ENCODE measurements at regions not wholly inside any gene's neighbourhood (a gene's known extent, or its start where the extent isn't known, plus 50 kb on each side); places are given as distances from the start of the nearest gene placed in this dataset.
"Not testable (repeated sequence)": the region's sequence is repeated elsewhere in the genome, so short reads cannot be mapped to it uniquely, and the experiment has no call there.

DNA sequence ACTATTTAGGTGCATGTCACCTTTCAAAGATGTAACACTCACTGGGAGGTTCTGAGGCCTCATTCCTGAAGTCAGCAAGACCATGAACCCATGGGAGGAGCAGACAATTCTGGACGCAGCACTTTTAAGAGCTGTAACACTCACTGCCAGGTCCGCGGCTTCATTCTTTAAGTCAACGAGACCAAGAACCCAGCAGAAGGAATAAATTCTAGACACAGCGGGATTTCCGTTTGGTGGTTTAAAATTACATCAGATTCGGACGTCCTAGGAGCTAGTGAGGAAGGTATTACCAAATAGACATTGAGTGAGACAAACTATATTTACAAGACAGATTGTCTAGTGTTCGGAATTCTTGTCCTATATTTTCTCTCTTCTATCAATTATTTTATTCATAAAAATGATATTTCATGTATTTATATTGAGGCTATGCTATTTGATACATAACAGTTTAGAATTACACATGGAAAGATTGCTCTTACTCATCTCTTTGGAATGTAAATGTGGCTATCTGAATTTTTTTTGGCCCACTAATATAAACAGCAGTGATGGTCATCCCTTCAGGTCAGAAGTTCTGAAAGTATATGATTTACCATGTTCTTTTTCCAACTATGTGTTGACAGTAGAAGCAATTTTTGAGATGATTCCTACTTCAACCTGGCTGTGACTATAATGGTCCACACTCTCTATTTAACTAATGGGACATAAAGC, 1973.0 kb upstream of the FLRT2 start:
- DNase-seq (ENCODE audit: low read depth in 4 of 4, low spot score in 3 of 4): no peak

DNA sequence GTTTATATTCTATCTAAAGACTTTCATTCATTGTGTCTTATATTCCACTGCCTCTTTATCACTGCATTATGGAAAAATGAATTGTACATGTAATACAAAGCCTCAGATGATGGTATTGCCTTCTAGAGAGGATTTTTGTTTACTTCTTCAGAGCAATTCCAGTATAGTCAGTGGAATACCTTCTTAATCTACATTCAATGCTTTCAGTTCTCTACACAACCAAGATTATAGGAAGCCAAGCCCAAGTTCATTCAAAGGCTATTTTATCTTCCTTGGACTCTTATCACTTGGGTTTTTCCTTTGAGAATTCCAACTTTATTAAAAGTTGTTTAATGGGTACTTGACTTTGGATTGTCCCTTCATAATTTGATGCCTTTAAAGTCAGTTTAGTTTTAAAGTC, 1971.0 kb upstream of the FLRT2 start:
- DNase-seq (ENCODE audit: low read depth in 4 of 4, low spot score in 3 of 4): no peak

DNA sequence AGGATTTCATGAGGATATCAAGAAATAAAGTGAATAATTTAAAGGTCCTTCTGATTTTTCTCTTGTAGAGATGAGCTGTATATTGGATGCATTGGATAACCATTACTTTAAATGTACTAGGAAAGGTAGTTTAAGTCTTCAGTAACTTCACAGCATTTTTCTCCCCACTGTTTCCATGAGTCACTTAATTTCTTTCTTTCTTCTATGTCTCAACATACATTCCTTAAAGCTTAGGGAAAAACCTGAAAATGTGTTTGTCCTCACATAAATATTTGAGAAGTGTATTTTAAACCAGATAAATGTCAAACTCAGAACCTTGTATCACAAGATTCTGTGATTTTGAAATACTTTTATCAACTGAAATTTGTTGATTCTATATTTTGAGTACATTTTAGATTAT, 1970.2 kb upstream of the FLRT2 start:
- DNase-seq (ENCODE audit: low read depth in 4 of 4, low spot score in 3 of 4): no peak

DNA sequence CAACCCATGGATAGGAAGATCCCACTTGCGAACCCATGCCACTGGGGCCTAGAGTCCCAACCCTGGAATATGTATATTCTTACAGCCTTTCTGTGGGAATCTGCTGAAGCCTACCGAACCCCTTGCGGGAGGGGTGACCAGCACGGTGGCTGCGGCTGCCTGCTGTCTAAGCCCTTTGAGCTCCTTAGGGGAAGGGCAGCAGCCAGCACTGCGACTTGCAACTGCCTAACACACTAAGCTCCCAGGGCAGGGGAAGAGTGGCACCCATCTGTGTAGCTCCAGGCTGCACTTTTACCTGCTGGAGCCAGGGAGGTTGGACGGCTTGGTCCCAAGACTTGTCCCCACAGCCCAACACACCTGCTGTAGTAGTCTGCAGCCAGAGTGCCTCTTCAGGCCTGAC, 1968.7 kb upstream of the FLRT2 start:
- no peak for DNase-seq (ENCODE audit: low read depth in 4 of 4, low spot score in 3 of 4)

DNA sequence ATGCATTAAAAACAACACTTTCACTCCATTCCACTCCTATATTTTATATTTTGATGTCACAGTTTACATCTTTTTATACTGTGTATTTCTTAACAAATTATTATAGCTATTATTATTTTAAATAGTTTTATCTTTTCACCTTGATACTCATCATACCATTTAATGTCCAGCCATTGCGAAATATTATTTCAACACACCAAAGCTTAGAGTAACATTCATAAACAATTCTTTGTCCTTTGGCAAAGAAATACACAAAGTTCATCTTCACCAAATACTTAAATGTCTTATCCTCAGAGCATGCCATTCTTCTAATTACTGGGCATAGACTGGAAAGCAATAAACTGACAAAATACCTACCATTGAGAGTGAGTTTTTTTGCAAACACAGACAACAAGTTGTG, 1963.4 kb upstream of the FLRT2 start:
- DNase-seq (ENCODE audit: low read depth in 4 of 4, low spot score in 3 of 4): no peak

DNA sequence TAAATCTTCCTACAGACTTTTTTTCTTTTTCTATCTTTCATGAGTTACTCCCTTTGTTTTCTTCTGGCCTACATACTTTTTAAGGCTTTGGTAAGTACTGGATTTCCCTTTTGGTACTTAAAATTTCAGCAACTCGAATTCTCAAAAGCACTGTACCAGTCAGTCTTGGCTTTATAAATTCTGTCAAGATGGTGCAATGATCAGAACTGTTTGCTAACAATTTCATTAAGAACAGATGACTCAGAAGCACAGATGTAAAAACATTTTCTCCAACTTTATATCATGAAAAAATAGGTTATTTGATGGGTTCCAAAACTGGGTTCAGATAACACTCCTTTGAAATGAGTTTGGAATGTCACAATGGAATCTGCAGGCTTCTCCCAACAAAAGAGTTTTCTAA, 1961.8 kb upstream of the FLRT2 start:
- no peak for DNase-seq (ENCODE audit: low read depth in 4 of 4, low spot score in 3 of 4)

DNA sequence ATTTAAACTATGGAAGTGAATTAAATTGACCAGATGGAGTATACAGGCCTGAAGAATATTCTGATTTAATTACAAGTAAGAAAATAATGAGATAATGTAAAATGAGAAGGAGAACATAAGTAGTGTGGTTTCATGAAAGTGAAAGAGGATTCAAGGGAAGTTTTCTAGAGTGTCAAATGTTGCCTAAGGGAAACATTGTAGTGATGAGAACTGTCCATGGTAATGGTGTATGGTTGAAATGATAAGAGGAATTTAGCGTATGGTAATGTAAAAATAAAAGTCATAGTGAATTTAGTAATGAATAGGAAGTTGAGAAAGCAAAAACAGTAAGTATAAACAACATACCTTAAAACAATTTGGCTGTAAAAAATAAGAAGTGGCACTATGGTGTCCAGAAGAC, 1954.6 kb upstream of the FLRT2 start:
- no peak for DNase-seq (ENCODE audit: low read depth in 4 of 4, low spot score in 3 of 4)

DNA sequence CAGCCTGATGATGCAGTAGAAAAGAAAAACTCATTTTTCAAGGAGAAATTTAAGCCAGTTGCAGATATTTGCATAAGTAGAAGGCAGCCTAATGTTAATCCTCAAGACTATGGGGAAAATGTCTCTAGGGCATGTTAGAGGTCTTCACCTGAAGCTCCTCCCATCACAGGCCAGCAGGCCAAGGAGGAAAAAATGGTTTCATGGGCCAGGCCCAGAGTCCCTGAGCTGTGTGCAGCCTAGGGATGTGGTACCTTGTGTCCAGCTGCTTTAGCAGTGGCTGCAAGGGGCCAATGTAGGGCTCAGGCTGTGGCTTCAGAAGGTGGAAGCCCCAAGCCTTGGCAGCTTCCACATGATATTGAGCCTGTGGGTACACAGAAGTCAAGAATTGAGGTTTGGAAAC, 1946.7 kb upstream of the FLRT2 start:
- no peak for DNase-seq (ENCODE audit: low read depth in 4 of 4, low spot score in 3 of 4)

DNA sequence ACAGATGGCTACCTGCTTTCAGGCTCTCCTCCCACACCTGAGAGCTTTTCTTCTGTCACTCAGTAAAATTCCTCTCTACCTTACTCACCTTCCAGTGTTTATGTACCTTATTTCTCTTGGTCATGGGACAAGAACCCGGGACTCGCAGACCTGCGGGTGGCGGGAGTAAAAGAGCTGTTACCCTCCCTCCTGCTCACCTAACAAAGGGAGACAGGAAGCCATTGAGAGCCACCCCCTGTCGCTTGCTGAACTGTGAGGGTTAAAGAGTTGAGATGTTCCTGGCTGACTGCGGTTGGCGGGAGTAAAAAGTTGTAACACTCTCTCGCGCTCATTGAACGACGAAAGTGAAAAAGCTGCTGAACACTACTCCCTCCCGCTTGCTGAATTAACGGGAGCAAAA, 1935.1 kb upstream of the FLRT2 start:
- no peak for DNase-seq (ENCODE audit: low read depth in 4 of 4, low spot score in 3 of 4)

DNA sequence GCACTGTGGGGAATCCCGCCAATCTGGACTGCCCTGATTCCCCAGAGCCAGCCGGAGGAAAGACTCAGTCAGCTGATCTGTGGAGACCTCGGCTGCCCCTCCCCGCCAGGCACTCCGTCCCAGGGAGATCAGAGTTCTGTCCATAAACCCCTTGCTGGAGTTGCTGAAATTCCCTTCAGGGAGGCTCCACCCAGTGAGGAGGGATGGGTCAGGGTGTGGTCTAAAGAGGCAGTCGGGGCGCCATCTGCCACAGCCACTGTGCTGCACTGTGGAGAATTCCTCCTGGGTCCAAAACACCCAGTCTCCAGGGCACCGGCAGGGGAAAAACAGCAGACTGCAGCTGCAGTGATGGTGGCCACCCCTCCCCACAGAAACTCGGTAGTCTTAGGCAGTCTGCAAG, 1922.3 kb upstream of the FLRT2 start:
- no peak for DNase-seq (ENCODE audit: low read depth in 4 of 4, low spot score in 3 of 4)

DNA sequence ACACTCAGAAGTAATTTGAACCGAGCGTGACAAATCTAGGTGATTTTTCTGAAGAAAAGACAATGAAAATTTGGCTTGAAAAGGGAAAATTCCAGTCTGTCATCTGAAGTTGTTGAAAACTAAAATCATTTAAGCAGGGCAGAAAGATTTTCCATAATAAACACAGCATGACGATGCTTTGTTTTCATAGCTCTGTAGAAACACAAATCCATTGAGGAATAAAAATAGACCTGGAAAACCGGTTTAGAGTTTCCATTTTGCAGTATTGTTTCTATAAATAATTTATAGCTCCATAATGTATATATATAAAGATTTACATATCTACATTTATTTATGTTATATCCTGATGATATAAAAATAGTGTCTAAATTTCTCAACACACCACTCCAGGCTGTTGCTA, 1918.5 kb upstream of the FLRT2 start:
- no peak for DNase-seq (ENCODE audit: low read depth in 4 of 4, low spot score in 3 of 4)

DNA sequence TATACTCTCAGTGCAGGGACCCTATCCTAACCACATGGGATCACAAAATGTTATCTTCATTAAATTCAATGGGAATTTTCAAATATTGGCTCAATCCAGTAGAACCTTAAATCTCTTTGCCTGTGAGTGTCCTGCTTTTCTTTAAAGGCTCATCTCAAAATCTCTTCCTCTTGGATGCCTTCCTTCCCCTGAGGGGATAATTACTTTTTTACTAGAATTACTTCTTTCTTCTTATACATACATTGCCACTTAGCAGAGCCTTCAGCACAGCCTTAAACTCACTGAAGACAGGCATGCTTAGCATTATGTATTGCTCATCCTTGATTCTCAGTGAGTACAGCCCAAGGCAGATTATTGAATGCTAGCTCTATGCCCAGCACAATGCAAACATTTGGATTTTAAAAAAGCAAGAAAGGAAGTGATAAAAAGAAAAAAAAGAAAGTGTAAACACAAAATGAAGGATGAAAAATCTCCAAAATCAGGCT, 1918.0 kb upstream of the FLRT2 start:
- no peak for DNase-seq (ENCODE audit: low read depth in 4 of 4, low spot score in 3 of 4)

DNA sequence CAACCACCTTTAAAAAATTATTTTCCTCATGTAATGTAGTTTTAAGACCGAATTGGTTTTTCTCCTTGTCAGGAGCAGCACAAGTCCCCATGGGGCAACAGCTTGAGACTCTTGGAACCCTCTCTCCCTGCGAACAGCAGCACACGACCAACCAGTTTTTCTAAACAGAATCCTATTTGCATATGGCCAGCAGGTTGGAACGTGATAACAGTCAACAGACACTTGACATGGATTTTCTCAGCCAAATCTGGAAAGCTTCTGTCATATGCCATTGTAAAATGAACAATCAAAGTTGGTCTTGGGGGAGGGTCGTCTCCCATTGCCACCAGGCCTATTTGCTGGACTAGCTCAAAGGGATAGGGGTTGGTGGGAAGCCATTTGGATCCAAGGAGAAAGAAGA, 1915.0 kb upstream of the FLRT2 start:
- no peak for DNase-seq (ENCODE audit: low read depth in 4 of 4, low spot score in 3 of 4)

DNA sequence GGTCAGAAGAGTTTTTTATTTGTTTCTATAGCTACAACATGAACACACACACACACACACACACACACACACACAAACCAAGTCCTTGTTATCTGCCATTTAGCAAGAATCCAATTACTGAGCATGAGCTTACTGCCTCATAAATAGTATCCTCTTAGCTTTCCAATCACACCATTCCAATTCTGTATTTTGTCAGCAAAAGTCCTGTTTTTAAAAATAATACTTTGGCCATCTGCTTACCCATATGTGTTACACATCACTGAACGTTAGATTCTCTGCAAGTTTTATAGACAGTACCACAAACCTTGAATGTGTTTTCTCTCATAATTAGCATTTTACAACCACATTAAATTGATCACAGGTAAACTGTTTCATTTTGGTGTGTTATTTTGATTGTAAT, 1905.4 kb upstream of the FLRT2 start:
- no peak for DNase-seq (ENCODE audit: low read depth in 4 of 4, low spot score in 3 of 4)

DNA sequence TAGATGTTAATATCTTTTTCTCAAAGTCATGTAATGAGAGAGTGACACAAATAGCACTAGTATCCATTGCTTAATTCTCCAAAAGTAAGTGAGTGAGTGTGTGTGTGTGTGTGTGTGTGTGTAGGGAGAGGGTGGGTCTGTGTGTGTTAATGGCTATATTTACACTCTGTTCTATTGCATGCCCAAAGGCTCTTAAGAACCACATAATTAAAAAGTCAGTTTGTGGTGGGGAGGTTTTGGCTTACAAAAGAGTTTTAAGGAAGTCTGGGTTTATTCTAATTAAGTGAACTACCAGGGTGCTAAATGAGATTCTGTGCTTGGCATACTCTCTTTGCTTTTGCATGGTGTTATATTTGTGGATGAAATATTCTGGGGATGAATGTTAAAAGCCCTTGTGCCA, 1897.6 kb upstream of the FLRT2 start:
- no peak for DNase-seq (ENCODE audit: low read depth in 4 of 4, low spot score in 3 of 4)

DNA sequence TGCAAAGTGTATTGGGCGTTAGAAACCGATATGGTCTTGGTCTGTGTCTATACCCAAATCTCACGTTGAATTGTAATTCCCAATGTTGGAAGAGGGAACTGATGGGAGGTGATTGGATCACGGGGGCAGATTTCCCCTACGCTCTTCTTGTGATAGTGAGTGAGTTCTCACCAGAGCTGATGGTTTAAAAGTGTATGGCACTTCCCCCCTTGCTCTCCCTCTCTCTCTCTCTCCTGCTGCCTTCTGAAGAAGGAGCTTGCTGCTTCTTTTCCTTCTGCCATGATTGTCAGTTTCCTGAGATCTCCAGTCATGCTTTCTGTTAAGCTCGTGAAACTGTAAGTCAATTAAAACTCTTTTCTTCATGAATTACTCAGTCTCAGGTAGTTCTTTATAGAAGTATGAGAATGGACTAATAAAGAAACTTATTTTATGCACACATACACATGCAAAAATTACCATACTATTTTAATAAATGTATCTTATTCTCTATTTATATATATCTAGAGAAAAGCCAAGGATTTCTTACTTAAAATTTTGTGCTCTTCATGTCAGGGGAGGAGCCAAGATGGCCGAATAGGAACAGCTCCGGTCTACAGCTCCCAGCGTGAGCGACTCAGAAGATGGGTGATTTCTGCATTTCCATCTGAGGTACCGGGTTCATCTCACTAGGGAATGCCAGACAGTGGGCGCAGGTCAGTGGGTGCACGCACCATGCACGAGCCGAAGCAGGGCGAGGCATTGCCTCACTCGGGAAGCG, 1891.0 kb upstream of the FLRT2 start:
- DNase-seq (ENCODE audit: low read depth in 4 of 4, low spot score in 3 of 4): no peak

DNA sequence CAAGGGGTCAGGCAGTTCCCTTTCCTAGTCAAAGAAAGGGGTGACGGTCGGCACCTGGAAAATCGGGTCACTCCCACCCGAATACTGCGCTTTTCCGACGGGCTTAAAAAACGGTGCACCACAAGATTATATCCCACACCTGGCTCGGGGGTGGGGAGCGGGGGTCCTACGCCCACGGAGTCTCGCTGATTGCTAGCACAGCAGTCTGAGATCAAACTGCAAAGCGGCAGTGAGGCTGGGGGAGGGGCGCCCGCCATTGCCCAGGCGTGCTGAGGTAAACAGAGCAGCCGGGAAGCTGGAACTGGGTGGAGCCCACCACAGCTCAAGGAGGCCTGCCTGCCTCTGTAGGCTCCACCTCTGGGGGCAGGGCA, 1890.5 kb upstream of the FLRT2 start:
- DNase-seq (ENCODE audit: low read depth in 4 of 4, low spot score in 3 of 4): not testable (repeated sequence)

DNA sequence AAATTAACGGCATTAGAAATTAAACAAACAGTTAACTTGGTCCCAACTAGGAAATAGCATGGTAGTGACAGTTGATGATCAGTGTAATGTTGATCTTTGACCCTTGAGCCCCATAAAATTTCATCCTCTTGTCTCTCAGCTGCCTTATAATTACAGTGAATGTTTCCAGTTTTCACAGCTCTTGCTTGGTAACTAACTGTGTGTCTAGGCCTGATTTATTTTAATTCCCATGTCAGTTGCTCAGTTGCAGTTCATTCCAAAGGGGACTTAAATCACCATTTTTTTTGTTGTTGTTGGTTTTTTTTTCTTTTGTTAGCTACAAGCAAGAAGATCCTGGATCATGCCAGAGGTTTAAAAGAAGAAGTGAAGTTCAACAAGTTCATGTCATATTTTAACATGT, 1883.7 kb upstream of the FLRT2 start:
- DNase-seq (ENCODE audit: low read depth in 4 of 4, low spot score in 3 of 4): no peak

DNA sequence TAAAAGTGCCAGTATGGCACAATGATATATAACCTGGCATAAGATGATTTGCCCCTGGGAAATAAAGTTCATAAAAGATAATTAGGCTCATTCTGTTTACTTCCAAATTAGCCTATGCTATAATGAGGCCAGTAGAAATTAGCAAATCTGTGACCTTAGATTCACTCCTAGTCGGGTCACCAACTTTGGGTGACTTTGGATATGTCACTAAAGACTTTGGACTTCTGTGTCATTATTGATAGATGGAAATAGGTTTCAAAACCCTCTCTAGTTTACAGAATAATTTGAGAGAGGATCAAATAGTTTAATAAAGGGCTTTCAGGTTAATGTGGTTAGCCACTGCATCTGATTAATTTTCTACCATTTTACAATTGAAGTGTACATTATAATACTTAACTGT, 1869.3 kb upstream of the FLRT2 start:
- DNase-seq (ENCODE audit: low read depth in 4 of 4, low spot score in 3 of 4): no peak

DNA sequence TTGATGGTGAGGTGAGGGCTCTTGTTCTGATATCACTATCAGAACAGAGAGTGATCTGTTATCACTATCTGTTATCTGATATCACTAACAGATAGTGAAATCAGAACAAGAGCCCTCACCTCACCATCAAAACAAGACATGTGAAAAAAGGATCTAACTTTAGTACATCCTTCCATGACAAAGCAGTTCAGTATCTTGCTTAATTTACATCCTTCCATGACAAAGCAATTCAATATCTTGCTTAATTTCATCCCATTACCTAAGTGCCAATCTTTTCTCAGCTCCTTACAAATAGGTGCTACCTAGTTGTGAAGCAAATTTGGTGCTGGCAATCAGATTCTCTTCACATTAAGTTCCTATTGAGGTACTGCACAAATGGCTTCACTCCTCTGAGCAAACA, 1865.6 kb upstream of the FLRT2 start:
- DNase-seq (ENCODE audit: low read depth in 4 of 4, low spot score in 3 of 4): no peak

DNA sequence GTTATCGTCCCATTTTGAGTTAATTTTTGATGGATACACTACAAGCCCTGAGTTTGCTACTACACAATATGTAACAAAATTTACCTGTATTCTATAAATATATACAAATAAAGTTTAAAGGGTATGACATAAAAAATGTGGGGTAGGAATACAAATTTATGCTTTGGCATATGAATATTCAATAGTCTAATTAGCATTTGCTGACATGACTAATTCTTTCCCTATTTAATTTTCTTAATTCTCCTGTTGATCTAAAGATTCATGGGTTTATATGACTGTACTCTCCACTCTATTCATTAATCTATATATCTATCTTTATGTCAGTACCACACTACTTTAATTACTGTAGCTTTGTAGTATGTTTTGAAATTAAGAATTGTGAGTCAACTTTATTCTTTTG, 1840.7 kb upstream of the FLRT2 start:
- no peak for DNase-seq (ENCODE audit: low read depth in 4 of 4, low spot score in 3 of 4)

DNA sequence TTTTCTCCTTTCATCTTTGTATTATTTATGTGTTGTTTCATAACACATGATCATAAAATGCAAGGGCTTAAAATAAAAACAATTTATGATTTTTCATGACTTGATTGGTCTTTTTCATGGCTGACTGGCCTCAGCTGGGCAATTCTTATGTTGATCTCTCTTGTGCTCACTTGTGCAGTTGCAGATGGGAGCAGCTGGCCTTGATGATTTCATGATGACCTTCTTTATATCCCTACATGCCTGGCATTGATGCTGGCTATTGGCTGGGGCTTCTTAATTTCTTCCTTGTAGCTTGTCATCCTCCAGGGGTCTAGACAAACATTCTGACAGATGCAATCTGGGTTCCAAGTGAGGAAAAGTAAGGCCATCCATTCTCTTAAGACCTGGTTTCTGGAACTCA, 1832.8 kb upstream of the FLRT2 start:
- no peak for DNase-seq (ENCODE audit: low read depth in 4 of 4, low spot score in 3 of 4)

DNA sequence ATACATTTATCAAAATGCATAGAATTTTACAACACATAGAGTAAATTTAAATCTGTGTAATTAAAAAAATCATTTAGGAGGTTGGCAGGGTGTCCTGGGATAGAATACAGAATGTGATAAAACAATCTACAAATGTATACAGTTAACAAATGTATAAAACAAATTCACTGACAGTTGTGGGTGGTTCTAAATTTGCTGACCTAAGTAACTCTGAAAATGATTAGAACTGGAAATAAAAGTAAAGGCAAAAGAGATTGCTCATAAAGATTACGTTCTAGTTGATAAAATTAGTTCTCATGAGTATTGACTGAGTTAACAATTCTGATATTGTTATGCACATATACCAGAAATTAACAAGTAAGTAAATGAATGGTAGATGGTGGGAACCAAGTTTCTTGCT, 1827.3 kb upstream of the FLRT2 start:
- no peak for DNase-seq (ENCODE audit: low read depth in 4 of 4, low spot score in 3 of 4)
